A204.1 (cell line): ENCODE measurements at regions not wholly inside any gene's neighbourhood (a gene's known extent, or its start where the extent isn't known, plus 50 kb on each side); places are given as distances from the start of the nearest gene placed in this dataset.

Source experiments
- FAIRE-seq: peaks from 2 replicates; lab custom pipeline; 2012; peaks lifted over from hg19 to GRCh38; lab: Jason Lieb, UNC

DNA sequence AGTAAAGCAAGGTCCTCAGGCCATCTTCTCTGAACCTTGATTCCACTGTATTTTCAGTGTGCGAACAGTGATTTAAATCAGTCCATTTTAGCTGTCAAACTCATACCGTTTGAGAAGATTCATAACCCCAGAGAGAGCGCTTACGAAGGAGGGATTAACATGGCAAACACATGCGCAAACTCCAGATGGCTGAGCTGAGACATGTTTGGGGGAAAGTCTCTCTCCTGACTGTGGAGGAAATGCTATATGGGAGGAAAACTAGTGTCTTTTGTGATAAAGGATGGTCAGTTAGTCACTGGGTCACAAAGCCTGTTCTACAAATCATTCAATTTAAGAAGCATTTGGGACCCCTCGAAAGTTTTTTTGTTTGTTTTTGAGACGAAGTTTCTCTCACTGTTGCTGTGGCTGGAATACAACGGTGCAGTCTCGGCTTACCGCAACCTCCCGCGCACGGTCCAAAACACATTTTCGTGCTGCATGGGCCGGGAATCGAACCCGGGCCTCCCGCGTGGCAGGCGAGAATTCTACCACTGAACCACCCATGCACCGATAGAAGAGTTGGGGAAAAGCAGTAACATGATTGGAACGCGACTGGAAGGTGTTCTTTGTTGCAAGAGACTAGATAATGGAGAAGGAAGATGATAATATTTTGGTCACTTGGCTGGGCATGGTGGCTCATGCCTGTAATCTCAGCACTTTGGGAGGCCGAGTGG, 58.4 kb upstream of the CXADR start:
- FAIRE-seq = peak; percentile 96

DNA sequence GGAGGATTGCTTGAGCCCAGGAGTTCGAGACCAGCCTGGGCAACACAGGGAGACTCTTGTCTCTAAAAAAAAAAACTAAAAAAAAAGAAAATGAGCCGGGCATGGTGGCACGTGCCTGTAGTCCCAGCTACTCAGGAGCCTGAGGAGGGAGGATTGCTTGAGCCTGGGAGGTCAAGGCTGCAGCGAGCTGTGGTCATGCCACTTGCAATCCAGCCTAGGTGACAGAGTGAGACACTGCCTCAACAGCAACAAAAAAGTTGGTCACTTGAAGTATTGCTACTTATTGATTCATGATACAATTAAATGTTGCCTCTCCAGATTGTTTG, 57.9 kb upstream of the CXADR start:
- no peak for FAIRE-seq

DNA sequence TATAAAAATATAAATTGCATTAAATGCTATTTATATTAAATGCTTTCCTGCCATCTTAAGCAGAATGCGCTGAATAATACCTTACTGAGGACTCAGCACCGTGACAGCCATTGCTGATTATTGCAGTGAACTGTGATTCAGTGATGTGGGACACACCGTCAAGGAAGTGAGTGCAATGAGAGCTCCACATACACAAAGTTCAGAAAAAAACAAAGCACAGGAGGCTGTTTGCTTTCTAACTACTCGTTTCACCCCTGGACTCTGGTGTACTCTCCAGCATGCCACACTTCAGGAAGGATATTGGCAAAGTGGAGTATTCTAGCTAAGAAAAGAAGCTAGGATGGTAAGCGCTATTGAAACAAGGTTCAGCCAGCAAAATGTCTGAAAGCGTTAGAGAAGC, 57.4 kb upstream of the CXADR start:
- FAIRE-seq = no peak

DNA sequence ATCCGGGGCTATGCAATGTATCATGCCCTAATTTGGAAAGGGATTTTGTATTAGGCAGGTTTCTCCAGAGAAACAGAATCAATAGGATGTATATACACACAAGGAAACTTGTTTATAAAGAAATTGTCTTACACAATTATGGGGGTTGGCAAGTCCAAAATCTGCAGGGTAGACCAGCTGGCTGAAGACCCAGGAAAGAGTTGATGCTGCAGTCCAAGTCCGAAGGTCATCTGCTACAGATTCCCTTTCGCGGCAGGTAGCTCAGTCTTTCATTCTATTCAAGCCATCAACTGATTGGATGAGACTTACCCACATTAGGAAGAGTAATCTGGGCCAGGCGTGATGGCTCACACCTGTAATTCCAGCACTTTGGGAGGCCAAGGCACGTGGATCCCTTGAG, 54.6 kb upstream of the CXADR start:
- no peak for FAIRE-seq

DNA sequence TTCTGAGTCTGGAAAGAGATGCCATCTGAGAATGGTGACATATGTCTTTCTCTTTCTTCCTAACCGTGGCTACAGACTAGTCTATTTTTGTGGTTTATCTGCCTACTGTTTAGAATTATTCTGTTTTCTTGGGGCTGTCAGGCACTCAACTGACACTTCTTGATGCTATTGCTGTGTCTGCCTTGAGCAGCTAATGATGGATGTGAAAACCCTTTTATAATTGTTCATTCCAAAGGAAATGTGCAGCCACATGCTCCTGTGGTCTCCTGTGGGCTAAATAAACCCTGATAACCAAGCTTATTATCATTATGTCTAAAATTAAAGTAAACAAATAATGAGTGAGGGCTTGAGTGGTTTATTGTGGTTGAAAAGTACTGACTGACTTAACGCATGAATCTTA, 52.7 kb upstream of the CXADR start:
- no peak for FAIRE-seq

DNA sequence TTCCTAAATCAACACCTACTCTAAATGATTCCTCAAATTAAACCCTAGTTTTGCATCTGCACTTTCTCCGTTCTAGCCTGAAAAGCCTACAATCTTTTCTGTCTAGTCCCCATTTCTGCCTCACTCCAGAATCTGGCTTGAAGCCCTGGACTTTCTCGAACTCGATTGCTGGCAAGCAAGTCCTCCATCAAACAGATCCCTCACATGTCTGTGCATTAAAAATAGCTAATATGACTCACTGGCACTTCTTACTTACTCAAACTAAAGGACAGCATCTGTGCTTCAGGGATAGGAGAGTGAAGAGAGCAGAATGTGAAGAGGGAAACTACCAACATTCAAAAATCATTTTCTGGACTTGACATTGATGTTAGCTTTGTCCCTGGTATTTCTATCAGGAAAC, 51.8 kb upstream of the CXADR start:
- FAIRE-seq = no peak

DNA sequence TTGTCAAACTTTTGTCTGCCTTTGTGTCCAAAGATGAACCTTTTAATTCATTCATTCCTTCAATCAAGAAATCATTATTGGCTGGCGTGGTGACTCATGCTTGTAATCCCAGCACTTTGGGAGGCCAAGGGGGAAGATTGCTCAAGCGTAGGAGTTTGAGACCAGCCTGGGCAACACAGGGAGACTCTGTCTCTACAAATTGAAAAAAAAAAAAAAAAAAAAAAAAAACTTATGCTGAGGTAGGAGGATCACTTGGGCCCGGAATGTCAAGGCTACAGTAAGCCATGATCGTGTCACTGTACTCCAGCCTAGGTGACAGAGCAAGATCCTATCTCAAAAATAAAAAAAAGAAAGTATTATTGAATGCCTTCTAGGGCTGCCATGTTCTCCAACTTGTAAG, 51.3 kb upstream of the CXADR start:
- no peak for FAIRE-seq

DNA sequence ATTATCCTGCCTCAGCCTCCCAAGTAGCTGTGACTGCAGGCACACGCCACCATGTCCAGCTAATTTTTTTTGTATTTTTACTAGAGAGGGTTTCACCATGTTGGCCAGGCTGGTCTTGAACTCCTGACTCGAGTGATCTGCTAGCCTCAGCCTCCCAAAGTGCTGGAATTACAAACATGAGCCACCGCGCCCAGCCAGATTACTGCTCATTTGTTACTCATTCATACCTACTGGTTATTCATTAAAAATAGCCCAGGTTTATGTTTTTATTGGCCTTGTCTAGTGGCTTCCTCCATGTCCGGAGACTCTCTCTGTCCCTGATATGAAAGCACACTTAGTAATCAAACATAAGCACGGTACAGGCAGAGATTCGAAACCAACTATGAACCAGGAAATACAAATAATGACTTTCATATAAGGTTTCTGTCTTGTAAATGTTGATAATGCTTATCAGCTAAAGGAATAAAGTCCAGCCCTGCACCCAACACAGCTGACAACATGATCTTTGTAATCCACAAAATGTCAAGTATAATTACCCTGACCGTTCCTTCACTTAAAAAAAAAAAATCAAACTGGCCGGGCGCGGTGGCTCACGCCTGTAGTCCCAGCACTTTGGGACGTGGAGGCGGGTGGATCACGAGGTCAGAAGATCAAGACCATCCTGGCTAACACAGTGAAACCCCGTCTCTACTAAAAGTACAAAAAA, 50.4 kb upstream of the CXADR start:
- no peak for FAIRE-seq
